SIG-M5 treated with dmso at 0.1 percent for 504 hours (cell line): ENCODE measurements at regions not wholly inside any gene's neighbourhood (a gene's known extent, or its start where the extent isn't known, plus 50 kb on each side); places are given as distances from the start of the nearest gene placed in this dataset.

Experiments
- DNase-seq: peaks from one replicate; lab custom pipeline; 2025; ENCODE audit not compliant: unreplicated experiment; lab: John Stamatoyannopoulos, UW

DNA sequence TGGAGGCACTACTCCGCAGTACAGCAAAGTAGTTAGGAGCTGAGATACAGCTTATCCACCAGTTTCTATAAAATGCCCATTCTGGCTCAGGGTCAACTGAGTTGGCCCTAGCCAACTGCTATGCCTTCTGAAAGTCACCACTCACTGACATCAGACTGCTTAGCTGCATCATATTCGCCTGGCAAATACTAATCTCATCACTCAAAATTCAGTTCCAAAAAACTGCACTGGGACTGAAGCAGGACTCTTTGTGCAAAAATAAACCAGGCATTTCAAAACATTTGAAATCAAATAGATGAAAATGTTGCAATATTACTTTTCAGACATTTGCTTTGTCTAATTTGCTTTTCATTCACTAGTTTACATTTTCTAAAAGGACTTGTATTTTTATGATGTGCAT is 230.0 kb downstream of the ALDH8A1 start:
- no peak for DNase-seq

DNA sequence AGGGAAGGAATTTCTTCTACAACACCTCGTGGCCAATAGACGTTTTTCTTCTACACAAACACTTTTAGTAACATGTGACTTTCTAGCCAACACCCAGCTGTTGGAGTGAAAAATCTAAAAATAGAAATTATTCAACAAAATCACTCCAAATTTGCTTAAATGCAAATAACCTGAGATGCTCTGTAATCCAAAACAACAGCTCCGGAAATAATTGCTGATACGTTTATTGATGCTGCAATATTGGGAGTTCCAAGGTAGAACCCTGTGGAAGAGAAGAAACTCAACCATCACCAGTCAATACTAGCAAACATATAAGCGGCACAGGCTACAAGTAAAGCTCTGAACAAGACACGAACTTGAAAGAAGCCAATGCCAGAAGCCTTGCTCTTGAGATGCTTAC is 230.6 kb downstream of the ALDH8A1 start:
- no peak for DNase-seq

DNA sequence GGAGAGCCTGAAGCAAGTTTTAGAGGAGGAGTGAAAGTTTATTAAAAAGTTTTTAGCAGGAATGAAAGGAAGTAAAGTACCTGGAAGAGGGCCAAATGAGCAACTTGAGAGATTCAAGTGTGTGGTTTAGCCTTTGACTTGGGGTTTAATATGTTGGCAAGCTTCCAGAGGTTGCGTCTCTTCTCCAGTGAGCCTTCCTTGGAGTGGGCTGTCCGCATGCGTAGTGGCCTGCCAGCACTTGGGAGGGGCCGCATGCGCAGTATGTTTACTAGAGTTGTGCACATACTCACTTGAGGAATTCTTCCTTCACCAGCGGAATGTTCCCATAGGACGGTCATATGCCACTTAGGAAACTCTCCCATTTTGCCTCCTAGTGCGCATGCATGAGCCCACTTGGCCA is 235.2 kb downstream of the ALDH8A1 start:
- no peak for DNase-seq

DNA sequence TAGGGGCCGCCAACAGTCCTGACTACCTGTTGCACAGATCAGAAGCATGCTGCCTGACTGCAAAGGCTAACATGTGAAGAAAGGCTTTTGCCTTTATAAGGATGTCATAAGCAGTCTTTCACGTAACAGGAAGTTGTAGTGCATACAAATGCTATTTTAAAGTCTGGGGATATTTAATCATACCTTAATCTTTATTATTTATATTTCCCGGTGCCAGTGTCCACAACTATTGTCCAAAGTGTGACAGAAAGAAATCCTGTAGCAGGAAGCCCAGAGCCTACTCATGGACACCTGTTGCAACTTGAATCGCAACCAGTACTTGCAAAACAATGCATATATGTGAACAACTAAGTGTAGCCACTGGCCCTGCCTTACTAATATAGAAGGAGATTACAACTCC is 235.8 kb downstream of the ALDH8A1 start:
- DNase-seq, result no peak

DNA sequence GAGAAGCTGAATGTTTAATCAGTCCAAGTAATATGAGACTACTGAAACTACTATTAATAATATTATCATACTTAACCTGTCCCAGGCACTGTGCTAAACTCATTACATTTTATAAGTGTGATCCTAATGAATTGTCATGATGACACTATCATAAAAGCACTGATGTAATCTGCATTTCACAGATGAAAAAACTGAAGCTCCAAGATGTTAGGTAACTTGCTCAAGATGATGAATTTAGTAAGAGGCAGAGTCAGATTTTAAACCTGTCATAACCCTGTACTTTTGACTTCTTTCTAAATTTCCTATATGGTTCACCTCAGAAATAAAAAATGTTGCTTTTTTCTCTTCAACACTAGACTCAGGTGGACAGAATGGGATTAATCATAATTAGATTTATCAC is 237.6 kb downstream of the ALDH8A1 start:
- DNase-seq, result no peak

DNA sequence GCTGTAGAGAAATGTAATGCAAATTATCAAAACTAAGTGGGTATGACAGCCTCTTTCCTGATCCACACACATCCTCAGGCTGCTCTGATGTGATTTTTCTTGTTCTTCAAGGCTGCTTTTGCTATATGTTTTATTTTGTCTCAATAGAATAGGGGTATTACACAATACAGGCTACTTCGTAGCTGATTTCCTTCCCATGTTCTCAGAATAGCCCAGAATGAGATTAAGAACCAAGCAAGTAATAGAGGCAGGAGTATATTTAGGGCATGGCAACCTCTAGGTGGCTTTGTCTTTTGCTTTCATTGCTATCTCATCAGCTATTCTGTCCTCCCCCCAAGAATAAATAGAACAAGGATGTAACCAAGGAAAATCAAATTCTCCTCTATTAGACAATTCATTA is 241.8 kb downstream of the ALDH8A1 start:
- no peak for DNase-seq

DNA sequence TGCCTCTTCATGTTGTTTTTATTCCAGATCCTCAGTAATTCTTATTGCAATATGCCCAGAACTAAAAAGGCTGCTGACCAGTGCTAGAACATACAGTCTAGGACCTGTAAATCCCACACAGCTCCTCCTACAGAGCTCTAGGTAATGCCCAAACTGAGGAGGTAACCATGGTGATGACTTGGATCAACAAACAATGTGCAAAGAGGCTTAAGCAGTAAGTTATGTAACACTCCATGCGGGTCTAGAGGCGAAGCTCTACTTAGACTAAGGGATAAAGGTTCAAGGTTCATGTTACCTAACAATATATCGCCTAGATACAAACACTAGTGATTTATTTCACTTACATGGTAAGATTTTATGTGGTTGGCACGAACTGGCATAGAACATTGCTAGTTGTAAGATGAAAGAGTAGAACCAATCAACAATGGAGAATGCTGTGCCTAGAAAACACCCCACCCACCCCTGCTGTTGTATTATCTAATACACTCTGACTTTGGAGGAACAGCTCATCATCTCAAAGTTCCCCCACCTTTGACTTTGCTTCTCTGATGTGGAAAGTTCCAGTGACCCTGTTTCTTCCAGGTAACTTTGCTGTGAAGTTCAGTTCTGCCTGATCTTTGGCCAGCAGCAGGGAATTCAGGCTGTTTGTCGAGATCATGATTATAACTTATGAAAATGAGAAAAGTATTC is 242.4 kb downstream of the ALDH8A1 start:
- DNase-seq, result no peak

DNA sequence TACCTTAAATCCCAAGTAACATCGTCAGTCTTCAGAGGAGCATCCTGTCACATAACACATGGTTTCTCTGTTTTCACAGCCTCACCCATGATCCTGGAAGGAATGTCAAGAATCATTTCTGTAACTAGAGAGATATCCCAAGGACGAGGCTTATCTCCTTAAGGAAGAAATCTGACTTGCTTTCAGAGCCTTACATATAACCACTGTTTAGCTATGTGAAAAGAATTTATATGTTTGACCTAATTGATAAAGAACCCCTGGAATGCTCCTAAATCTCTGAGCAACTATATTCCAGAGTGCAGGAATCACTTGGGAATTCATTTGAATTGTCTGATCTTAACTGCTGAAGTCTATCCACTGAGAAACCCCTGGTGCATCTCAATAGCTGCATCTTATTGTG is 243.1 kb downstream of the ALDH8A1 start:
- DNase-seq, result no peak

DNA sequence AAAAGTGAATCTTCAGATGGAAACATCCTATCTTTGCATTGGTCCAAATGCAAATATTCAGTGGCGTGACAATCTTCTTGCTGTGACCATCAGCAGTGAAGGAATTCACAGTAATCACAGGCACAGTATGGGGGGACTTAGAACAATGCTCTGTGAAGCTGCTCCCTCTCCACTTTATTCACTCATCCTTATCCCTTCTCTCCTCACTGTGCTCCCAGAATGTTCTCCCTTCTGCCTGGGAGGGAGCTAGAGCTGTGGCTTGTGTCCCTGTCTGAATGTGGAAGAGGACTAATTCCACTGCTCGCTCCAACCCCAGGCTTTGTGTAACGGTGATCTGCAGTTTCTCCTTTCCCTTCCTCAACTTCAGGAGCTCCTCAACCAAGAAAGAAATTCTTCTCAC is 243.7 kb downstream of the ALDH8A1 start:
- DNase-seq, result no peak

DNA sequence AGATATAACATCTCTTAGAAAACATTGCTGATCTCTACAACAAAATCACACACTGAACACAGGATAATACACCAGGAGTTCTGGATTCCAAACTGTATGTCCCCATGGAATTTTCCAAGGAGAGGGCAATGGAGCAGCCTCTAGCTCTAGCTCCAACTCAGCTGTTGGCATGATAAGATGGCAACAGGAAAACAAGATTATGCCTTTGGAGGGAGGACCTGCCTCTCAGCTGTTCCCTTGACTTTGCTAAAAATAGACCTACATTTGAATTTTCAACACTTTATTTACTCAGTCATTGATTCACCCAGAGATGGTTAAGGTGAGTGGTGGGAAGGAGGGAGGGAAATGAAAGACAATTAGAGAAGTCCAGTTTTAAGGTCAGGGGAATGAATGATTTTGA is 246.7 kb downstream of the ALDH8A1 start:
- no peak for DNase-seq

DNA sequence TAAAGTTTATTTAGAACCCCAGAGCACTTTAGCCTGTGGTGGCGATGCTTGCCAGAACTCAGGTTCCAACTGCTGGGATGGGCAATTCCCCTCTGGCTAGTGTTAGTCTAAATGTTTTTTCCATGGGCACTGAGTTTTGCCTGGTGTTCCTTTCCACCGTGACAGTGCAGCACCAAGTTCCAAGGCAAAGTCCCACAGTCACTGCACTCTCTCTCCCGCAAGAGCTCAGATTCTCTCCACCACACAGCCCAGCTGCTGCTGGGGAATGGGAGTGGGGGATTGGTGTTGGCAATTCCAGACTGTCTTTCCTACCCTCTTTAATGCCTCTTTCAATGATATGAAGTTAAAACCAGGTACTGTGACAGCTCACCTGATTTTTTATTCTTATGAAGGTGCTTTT is 247.6 kb downstream of the ALDH8A1 start:
- no peak for DNase-seq

DNA sequence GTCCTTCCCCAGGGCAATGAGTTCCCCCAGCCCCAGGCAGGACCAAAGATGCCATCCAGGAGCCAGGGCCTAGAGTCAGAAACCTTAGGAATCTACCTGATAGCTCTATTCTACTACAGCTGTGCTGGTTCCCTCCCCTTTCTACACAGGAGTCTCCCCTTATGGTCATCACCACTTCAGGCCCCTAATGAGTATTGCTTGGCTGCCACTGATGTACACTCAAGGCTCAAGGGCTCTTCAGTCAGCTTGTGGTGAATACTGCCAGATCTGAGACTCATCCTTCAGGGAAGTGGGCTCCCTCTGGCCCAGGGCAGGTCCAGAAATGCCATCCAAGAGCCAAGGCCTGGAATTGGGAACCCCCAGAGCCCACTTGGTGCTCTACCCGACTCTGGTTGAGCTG is 248.6 kb downstream of the ALDH8A1 start:
- no peak for DNase-seq

DNA sequence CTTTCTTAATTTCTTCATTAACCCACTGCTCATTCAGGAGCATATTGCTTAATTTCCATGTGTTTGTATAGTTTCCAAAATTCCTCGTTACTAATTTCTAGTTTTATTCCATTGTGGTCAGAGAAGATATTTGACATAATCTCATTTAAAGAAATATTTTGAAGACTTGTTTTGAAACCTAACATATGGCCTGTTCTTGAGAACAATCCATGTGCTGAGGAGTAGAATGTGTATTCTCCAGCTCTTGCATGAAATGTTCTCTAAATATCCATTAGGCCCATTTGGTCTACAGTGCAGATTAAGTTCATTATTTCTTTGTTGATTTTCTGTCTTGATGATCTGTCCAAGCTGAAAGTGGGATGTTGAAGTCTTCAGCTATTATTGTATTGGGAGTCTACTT is 251.7 kb downstream of the ALDH8A1 start:
- no peak for DNase-seq

DNA sequence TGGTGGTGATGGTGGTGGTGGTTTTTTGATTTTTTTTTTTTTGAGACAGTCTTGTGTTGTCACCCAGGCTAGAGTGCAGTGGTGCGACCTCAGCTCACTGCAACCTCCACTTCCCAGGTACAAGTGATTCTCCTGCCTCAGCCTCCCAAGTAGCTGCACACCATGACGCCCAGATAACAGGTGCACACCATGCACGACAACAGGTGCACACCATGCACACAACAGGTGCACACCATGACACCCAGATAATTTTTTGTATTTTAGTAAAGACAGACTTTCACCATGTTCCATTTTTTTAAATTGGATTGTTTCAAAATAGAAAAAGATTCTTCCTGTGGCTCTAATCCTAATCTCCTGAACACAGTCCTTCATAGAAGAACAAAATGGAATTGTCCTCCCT is 257.9 kb downstream of the ALDH8A1 start:
- DNase-seq, result no peak

DNA sequence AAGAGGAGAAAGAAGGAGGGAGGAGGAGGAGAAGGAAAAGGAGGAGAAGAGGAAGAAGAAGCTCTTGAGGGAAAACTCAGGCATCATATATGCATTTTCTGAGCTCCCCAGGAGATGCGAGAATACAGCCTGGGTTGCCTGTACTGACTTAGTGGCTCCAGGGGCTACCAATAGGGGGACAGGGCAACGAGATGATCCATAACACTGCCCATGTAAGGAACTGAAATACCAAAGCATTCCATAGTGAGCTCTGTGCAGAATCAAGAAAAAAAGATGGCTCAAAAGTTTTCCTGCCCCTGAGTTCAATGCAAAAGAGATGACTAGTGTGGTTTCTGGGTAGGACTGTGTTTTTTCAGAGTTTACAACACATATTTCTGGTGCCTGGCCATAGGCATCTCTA is 258.7 kb downstream of the ALDH8A1 start:
- DNase-seq, result no peak

DNA sequence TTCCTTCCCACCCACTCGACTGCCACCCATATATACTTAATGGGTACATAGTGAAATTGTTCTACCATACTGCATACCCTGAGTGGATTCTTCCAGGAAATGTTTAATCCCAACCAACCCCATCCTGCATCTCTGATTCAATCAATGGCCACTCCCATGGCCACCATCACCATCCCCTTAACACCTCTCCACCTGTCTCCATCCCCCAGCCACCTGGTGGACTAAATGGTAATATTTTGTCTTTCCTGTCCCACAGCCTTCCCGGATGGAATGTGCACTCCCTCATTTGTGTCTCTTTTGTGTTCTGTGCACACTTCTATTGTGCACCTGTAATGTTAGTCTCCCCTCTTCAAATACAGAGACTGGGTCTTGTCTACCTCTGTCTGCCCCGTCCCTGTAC is 259.9 kb downstream of the ALDH8A1 start:
- DNase-seq, result no peak

DNA sequence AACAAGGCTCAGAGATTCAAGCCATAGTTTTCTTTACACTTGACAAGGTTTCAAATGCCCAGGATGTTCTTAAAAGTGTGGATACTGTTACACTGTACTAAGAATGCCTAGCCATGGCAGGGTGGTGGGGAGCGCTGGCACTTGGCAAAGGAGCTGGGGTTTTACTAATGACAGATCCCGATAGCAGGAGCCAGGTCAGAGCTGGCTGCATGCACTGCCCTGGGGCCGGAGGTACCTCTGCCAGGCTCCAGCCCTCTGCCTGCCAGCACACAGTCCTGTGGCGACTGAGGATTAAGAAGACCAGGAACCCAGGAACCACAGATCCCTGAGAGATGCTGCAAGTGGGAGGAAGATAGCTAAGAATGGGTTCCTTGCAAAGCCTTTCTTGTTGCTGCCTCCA is 260.3 kb downstream of the ALDH8A1 start:
- no peak for DNase-seq

DNA sequence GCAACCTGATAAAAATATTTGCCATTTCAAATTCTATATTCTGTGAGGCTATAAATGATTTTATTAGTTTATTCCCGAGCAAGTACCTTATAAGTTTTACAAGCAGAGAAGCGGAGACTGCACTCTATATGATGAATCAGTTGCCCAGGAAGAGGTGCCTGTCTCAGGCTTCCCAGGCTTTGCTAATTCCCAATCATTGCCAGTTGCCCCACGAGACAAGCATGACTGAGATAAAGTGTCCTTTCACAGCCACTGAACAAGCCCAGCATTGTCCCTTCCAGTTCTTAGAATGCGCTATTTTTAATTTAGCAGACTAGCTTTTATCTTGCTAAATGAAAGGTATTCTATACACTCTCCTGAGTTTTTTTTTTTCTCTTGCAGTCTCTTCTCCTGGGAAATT is 260.7 kb downstream of the ALDH8A1 start:
- DNase-seq, result no peak

DNA sequence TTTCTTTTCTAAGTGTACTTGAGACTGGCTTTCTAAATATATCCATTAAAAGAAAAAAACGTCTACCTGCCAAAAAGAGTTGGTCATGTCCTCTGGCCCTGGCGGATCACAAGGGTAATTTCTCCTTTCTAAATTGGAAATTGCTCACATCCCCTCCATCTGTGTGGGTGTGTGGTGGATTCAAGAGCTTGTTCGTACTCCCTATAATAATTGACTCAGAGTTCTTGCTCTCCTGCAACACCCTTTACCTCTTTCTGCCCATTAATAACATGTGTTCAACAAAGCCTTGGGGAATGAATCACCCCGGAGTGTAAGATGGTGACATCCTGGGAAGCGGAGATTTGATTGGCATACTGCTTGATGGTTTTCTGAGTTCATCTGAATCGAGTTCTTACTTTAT is 263.8 kb downstream of the ALDH8A1 start:
- DNase-seq, result no peak

DNA sequence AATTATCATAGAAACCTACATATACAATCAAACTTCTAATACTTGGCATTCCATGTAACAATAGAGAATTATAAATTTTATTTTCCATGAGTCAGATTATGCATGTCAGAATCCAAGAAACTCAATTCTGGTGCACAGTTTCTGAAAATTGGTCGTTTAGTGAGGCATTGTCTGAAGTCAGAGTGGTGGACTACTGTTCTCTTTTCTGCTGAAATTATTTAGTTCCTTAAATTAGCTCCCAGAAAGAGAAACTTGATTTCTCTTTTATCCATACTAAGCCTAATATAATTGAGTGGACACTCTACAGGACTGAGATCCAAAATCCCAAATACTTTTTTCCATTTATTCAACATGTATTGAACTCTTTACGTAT is 265.5 kb downstream of the ALDH8A1 start:
- no peak for DNase-seq

DNA sequence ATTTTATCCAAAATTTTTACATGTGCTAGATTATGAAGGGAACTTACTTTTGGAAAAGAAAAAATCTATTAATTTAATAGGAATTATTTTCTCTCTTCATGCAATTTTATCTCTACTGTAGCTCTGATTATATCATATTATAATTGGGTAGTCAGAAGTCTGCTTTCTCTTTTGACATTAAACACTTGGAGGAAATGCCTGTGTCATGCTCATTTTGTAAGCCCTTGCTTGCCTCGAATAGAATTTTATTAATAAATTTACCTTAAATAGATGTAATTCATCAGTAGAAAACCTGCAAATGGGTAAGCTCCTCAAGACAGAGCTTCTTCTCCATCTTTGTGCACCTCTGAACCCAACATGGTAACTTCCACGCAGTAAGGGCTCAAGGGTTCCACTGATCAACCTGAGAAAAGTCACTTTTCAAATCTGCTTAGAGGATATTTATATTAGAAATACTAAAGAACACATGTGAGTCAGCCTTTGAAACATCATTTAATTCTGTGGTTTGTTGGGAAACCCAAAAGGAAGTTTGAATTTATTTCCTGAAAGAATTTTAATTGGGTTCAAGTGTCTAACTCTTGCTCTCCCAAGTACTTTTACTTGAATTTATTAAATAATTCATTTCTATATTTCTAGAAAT is 266.0 kb downstream of the ALDH8A1 start:
- no peak for DNase-seq

DNA sequence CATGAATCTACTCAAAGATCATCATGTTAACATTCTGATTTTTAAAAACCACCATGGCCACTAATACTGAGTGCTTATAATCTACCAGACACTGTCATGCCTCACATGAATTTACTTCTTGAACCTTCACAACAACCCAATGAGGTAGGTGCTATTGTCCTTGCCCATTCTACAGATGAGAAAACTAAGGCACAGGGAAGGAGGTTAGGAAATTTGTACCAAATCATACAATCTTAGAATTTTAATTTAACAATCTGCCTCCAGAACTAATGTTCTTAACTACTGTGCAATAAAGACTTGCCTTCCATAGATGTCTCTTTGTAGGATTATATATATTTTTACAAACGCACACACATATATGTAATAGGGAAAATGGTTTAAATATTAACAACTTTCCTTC is 269.5 kb downstream of the ALDH8A1 start:
- no peak for DNase-seq

DNA sequence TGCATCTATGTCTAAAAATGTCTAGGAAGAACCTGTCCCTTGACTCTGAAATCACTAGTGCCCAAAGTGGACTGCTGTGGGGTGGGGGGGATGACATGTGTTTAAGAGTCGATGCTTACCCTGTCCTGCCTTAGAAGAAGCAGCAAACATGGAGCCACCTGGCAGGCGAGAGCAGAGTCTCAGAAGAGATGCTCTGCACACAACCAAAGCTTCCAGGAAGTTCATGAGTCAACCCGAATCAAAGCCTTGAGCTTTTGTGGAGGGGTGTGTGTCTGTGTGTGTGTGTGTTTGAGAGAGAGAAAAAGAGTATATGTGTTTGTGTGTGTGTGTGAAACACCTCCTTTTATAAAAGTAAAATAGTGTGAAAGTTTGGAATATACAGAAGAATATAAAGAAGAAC is 269.9 kb downstream of the ALDH8A1 start:
- DNase-seq, result no peak
